Trophoblast cell (in vitro differentiated cells and primary cell): ENCODE measurements at regions not wholly inside any gene's neighbourhood (a gene's known extent, or its start where the extent isn't known, plus 50 kb on each side); places are given as distances from the start of the nearest gene placed in this dataset.

Experiments used
- DNase-seq, 2 donors: peaks; one replicate each; pipeline ENCODE4 v3.0.0-alpha.2; 2016
- H2AFZ ChIP-seq: 2 replicates; pipeline ENCODE4 v1.6.1; 2013; ENCODE audit warnings: low read length, moderate library complexity, mild to moderate bottlenecking; ENCODE audit not compliant: insufficient read depth, poor library complexity
- H2AK5ac ChIP-seq: 2 replicates; pipeline ENCODE4 v1.6.1; 2013; ENCODE audit warnings: mild to moderate bottlenecking, low read length
- H2BK120ac ChIP-seq: 2 replicates; pipeline ENCODE4 v1.6.1; 2013; ENCODE audit warnings: low read length, mild to moderate bottlenecking, moderate library complexity; ENCODE audit not compliant: insufficient read depth, poor library complexity
- H2BK12ac ChIP-seq: 2 replicates; pipeline ENCODE4 v1.6.1; 2013; ENCODE audit warnings: mild to moderate bottlenecking, low read length, moderate library complexity
- H2BK5ac ChIP-seq: 2 replicates; pipeline ENCODE4 v1.6.1; 2013; ENCODE audit warnings: low read length, low read depth, moderate library complexity, mild to moderate bottlenecking; ENCODE audit not compliant: poor library complexity
- H3K14ac ChIP-seq: 2 replicates; pipeline ENCODE4 v1.6.1; 2013; ENCODE audit warnings: mild to moderate bottlenecking, low read length
- H3K18ac ChIP-seq: 2 replicates; pipeline ENCODE4 v1.6.1; 2013; ENCODE audit warnings: mild to moderate bottlenecking, low read length
- H3K23ac ChIP-seq: 2 replicates; pipeline ENCODE4 v1.6.1; 2013; ENCODE audit warnings: low read length
- H3K27ac ChIP-seq: 2 replicates; pipeline ENCODE4 v1.5.1; 2013; ENCODE audit warnings: low read depth, mild to moderate bottlenecking, inconsistent platforms, low read length, moderate library complexity
- H3K27me3 ChIP-seq: 2 replicates; pipeline ENCODE4 v1.6.1; 2013; ENCODE audit warnings: inconsistent platforms, mild to moderate bottlenecking, low read length, moderate library complexity; ENCODE audit not compliant: insufficient read depth
- H3K36me3 ChIP-seq, 2 experiments: 1 replicate in 1 of 2; 2 replicates in 1 of 2; pipeline ENCODE4 v1.6.1; 2013; ENCODE audit warnings: low read length in 2 of 2, mild to moderate bottlenecking in 2 of 2, moderate library complexity in 1 of 2; ENCODE audit not compliant: insufficient read depth in 2 of 2, control insufficient read depth in 1 of 2
- H3K4ac ChIP-seq: 2 replicates; pipeline ENCODE4 v1.6.1; 2013; ENCODE audit warnings: low read depth, mild to moderate bottlenecking, low read length, moderate library complexity
- H3K4me1 ChIP-seq, 2 experiments: 1 replicate in 1 of 2; 2 replicates in 1 of 2; pipeline ENCODE4 v1.6.1; 2013; ENCODE audit warnings: low read length in 2 of 2, mild to moderate bottlenecking in 2 of 2, moderate library complexity in 1 of 2; ENCODE audit not compliant: insufficient read depth in 2 of 2, control insufficient read depth in 1 of 2
- H3K4me2 ChIP-seq: 2 replicates; pipeline ENCODE4 v1.6.1; 2013; ENCODE audit warnings: inconsistent platforms, mild to moderate bottlenecking, low read length, moderate library complexity
- H3K4me3 ChIP-seq: 2 replicates; pipeline ENCODE4 v1.5.1; 2013; ENCODE audit warnings: mild to moderate bottlenecking, low read depth, low read length, inconsistent platforms
- H3K79me1 ChIP-seq: one replicate; pipeline ENCODE4 v1.6.1; 2013; ENCODE audit warnings: low read length
- H3K79me2 ChIP-seq: 2 replicates; pipeline ENCODE4 v1.6.1; 2013; ENCODE audit warnings: low read length, mild to moderate bottlenecking; ENCODE audit not compliant: control insufficient read depth, insufficient read depth, poor library complexity
- H3K9ac ChIP-seq: 2 replicates; pipeline ENCODE4 v1.6.1; 2013; ENCODE audit warnings: mild to moderate bottlenecking, low read length
- H3K9me3 ChIP-seq: 2 replicates; pipeline ENCODE4 v1.6.1; 2013; ENCODE audit warnings: low read depth, mild to moderate bottlenecking, control low read depth, inconsistent platforms, low read length; ENCODE audit not compliant: insufficient read depth
- H4K12ac ChIP-seq: 2 replicates; pipeline ENCODE4 v1.6.1; 2013; ENCODE audit warnings: low read depth, mild to moderate bottlenecking, low read length, moderate library complexity
- H4K8ac ChIP-seq: 2 replicates; pipeline ENCODE4 v1.6.1; 2013; ENCODE audit warnings: low read depth, mild to moderate bottlenecking, low read length, moderate library complexity
- H4K91ac ChIP-seq: one replicate; pipeline ENCODE4 v1.6.1; 2013; ENCODE audit warnings: low read depth, mild to moderate bottlenecking, low read length, moderate library complexity
- WGBS: extraction: QIAGEN DNeasy Blood & Tissue Kit; methylation state at CpG from one replicate; pipeline ENCODE4 v1.1.7; 2013; ENCODE audit warnings: missing lambda C conversion rate; ENCODE audit not compliant: insufficient read length, insufficient coverage; ENCODE audit errors: extremely low coverage; 5-methylcytosine and 5-hydroxymethylcytosine counted together

GRCh38 chr5:89840906-89841305, 568.6 kb downstream of the CETN3 start:
- Histone ChIP-seq H3K23ac (no peak overlapping the region), H3K4me2 (no peak overlapping the region), H3K18ac (no peak overlapping the region), H2BK5ac (no peak overlapping the region), H3K27me3 (no peaks in the 10 kb centered on the region), H3K4me3 (no peak overlapping the region), H3K9ac (no peak overlapping the region), H3K79me2 (no peaks in the 10 kb centered on the region), H3K79me1 (no peaks in the 10 kb centered on the region), H4K12ac (no peak overlapping the region), H3K9me3 (no peaks in the 10 kb centered on the region), H3K36me3 (no peaks in the 10 kb centered on the region), H2AK5ac (no peak overlapping the region), H3K27ac (no peak overlapping the region), H4K8ac (no peak overlapping the region), H2AFZ (no peak overlapping the region), H4K91ac (no peak overlapping the region), H3K4me1 (no peaks in the 10 kb centered on the region), H2BK120ac (no peak overlapping the region), H3K4ac (no peak overlapping the region), H3K14ac (no peak overlapping the region), H2BK12ac (no peak overlapping the region)
- no peak for DNase-seq

- Histone ChIP-seq H3K27me3 (no peaks in the 10 kb centered on the region), H3K18ac (no peak overlapping the region)
- no CpG with 5 or more reads among the region's 2 CpGs for WGBS
Measured at GRCh38 chr5:89830691-89831090, 578.9 kb downstream of the CETN3 start.

GRCh38 chr5:89827960-89828359, 581.6 kb downstream of the CETN3 start:
- Histone ChIP-seq H4K8ac (no peak overlapping the region), H3K4me3 (no peak overlapping the region), H3K4me1 (no peaks in the 10 kb centered on the region), H3K18ac (no peak overlapping the region), H3K4ac (no peak overlapping the region), H3K4me2 (no peak overlapping the region), H3K79me1 (no peaks in the 10 kb centered on the region), H3K27ac (no peak overlapping the region), H4K12ac (no peak overlapping the region), H2AFZ (no peak overlapping the region), H2BK5ac (no peak overlapping the region), H3K14ac (no peak overlapping the region), H2BK12ac (no peak overlapping the region), H2BK120ac (no peak overlapping the region), H3K36me3 (no peaks in the 10 kb centered on the region), H2AK5ac (no peak overlapping the region), H3K9me3 (no peaks in the 10 kb centered on the region), H3K23ac (no peak overlapping the region), H3K27me3 (no peaks in the 10 kb centered on the region), H3K9ac (no peak overlapping the region), H3K79me2 (no peaks in the 10 kb centered on the region), H4K91ac (no peak overlapping the region)
- DNase-seq: no peak
- no CpG with 5 or more reads among the region's 6 CpGs for WGBS

More at GRCh38 chr5:89830691-89831090, 578.9 kb downstream of the CETN3 start:
- Histone ChIP-seq H2AK5ac (no peak overlapping the region), H3K9me3 (no peaks in the 10 kb centered on the region), H3K27ac (no peak overlapping the region), H3K23ac (no peak overlapping the region), H2BK120ac (no peak overlapping the region), H3K79me1 (no peaks in the 10 kb centered on the region), H2AFZ (no peak overlapping the region), H4K91ac (no peak overlapping the region), H3K4me2 (no peak overlapping the region), H3K14ac (no peak overlapping the region), H4K12ac (no peak overlapping the region), H2BK5ac (no peak overlapping the region), H4K8ac (no peak overlapping the region), H3K9ac (no peak overlapping the region), H2BK12ac (no peak overlapping the region), H3K79me2 (no peaks in the 10 kb centered on the region), H3K36me3 (no peaks in the 10 kb centered on the region), H3K4me3 (no peak overlapping the region), H3K4ac (no peak overlapping the region), H3K4me1 (no peaks in the 10 kb centered on the region)
- no peak for DNase-seq

- H3K4me3 ChIP-seq: no peak overlapping the region
- WGBS: no CpG with 5 or more reads among the region's 14 CpGs
- H3K14ac ChIP-seq: no peak overlapping the region
- H3K4me2 ChIP-seq: no peak overlapping the region
- H2BK120ac ChIP-seq: no peak overlapping the region
- no peak overlapping the region for H2AFZ ChIP-seq
- no peaks in the 10 kb centered on the region for H3K36me3 ChIP-seq
- H3K9me3 ChIP-seq: no peaks in the 10 kb centered on the region
- no peak overlapping the region for H3K23ac ChIP-seq
- H3K27me3 ChIP-seq: no peaks in the 10 kb centered on the region
- H3K4me1 ChIP-seq: no peaks in the 10 kb centered on the region
- no peaks in the 10 kb centered on the region for H3K79me1 ChIP-seq
- no peak for DNase-seq
- no peak overlapping the region for H3K27ac ChIP-seq
- H4K12ac ChIP-seq: no peak overlapping the region
- no peak overlapping the region for H4K91ac ChIP-seq
- no peak overlapping the region for H3K9ac ChIP-seq
- H3K18ac ChIP-seq: no peak overlapping the region
- H3K79me2 ChIP-seq: no peaks in the 10 kb centered on the region
- H2BK12ac ChIP-seq: no peak overlapping the region
- H2AK5ac ChIP-seq: no peak overlapping the region
- H2BK5ac ChIP-seq: no peak overlapping the region
- H3K4ac ChIP-seq: no peak overlapping the region
- no peak overlapping the region for H4K8ac ChIP-seq
Measured at GRCh38 chr5:89827359-89827758, 582.2 kb downstream of the CETN3 start.
